Pancreas (tissue), 10 donors: ENCODE measurements at regions not wholly inside any gene's neighbourhood (a gene's known extent, or its start where the extent isn't known, plus 50 kb on each side); places are given as distances from the start of the nearest gene placed in this dataset.

Experiments used
- ATAC-seq, 4 donors: fragments of 200-7000 bp; cut with Tn5 transposase; one replicate each; pipeline versions ENCODE4 v1.8.0 to v1.9.1; 2020; ENCODE audit warnings: mild to moderate bottlenecking in 4 of 4, moderate library complexity in 4 of 4
- DNase-seq, 6 donors: peaks; one replicate each; pipeline ENCODE4 v3.0.0-alpha.2; 2020
- FAIRE-seq: peaks from 2 replicates; lab custom pipeline; 2012; peaks lifted over from hg19 to GRCh38; lab: Jason Lieb, UNC
- H3K27ac ChIP-seq, 4 donors: fragments of 200-600 bp; sonication (generic); 1 replicate in 3 of 4; 2 replicates in 1 of 4; pipeline versions ENCODE4 v1.5.0 to v1.8.0; 2020
- H3K27me3 ChIP-seq, 4 donors: fragments of 200-600 bp; one replicate each; pipeline ENCODE4 v1.8.0; 2021
- H3K36me3 ChIP-seq, 3 donors: fragments of 200-600 bp; sonication (generic) in 1 of 3; one replicate each; pipeline versions ENCODE4 v1.5.0 to v1.8.0; 2020 to 2021
- H3K4me1 ChIP-seq, 3 donors: fragments of 200-600 bp; one replicate each; pipeline ENCODE4 v1.8.0; 2021
- H3K4me3 ChIP-seq, 4 donors: fragments of 200-600 bp; sonication (generic) in 2 of 4; one replicate each; pipeline versions ENCODE4 v1.5.0 to v1.8.0; 2020 to 2021
- H3K9me3 ChIP-seq, 4 donors: fragments of 200-600 bp; one replicate each; pipeline ENCODE4 v1.8.0; 2021
- WGBS, 2 donors: extraction: QIAGEN DNeasy Blood & Tissue Kit; methylation state at CpG; one replicate each; pipeline ENCODE4 v1.1.7; 2013; 5-methylcytosine and 5-hydroxymethylcytosine counted together
- intact Hi-C, 3 donors: fragments of 100-400 bp; cut with DNase I; formaldehyde crosslinking; loops; one replicate each; pipeline versions ENCODE4 v1.11.1 to v1.14.2; 2022
- TF ChIP-seq, protein P1 (sequence below), 4 donors: fragments of 200-600 bp; sonication (generic) in 3 of 4; IDR thresholded peaks; one replicate each; pipeline versions ENCODE4 v1.5.0 to v1.8.0; 2021; ENCODE audit warnings: antibody characterized with exemption in 4 of 4
- donor health status: healthy with polysubstance abuse.
- donor health status: DM: no; HTN: no; CAD: no; lungs with moderate emphysema.
- donor health status: DM: no; HTN: no; CAD: no.
- donor health status: control.
- donor health status: control.
- donor health status: Bipolar disorder and iron deficiency.
- donor health status: DM: yes; HTN: yes; CAD: no.
- donor health status: DM: no; HTN: no; CAD: no.
- donor health status: DM: no; HTN: no; CAD: no.
- donor health status: DM: yes; HTN: yes; CAD: no.

DNA sequence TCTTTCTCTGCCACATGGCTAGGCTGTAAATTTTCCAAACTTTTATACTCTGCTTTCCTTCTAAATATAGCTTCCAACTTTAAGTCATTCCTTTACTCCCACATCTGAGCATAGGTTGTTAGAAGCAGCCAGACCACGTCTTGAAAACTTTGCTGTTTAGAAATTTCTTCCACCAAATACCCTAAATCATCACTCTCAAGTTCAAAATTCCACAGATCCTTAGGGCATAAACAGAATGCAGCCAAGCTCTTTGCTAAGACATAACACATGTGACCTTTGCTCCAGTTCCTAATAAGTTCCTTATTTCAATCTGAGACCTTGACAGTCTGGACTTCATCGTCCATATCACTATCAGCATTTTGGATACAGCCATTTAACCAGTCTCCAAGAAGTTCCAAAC lies 749.9 kb downstream of the METTL15 start:
- H3K36me3 ChIP-seq = no peaks in the 10 kb centered on the region
- H3K27me3 ChIP-seq = no peaks in the 10 kb centered on the region
- ATAC-seq (no peak), DNase-seq (no peak), FAIRE-seq (no peak)
- 31 to 42% methylated on average over 2 of the region's 2 CpGs for WGBS, 2 donors
- TF ChIP-seq, protein P1, sequence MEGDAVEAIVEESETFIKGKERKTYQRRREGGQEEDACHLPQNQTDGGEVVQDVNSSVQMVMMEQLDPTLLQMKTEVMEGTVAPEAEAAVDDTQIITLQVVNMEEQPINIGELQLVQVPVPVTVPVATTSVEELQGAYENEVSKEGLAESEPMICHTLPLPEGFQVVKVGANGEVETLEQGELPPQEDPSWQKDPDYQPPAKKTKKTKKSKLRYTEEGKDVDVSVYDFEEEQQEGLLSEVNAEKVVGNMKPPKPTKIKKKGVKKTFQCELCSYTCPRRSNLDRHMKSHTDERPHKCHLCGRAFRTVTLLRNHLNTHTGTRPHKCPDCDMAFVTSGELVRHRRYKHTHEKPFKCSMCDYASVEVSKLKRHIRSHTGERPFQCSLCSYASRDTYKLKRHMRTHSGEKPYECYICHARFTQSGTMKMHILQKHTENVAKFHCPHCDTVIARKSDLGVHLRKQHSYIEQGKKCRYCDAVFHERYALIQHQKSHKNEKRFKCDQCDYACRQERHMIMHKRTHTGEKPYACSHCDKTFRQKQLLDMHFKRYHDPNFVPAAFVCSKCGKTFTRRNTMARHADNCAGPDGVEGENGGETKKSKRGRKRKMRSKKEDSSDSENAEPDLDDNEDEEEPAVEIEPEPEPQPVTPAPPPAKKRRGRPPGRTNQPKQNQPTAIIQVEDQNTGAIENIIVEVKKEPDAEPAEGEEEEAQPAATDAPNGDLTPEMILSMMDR (IDR thresholded peaks at IDR 0.05) = no peak
- H3K4me1 ChIP-seq = no peaks in the 10 kb centered on the region
- no peak overlapping the region for H3K27ac ChIP-seq
- no peak overlapping the region for H3K4me3 ChIP-seq
- intact Hi-C loops = no loop called here
- H3K9me3 ChIP-seq = no peaks in the 10 kb centered on the region

DNA sequence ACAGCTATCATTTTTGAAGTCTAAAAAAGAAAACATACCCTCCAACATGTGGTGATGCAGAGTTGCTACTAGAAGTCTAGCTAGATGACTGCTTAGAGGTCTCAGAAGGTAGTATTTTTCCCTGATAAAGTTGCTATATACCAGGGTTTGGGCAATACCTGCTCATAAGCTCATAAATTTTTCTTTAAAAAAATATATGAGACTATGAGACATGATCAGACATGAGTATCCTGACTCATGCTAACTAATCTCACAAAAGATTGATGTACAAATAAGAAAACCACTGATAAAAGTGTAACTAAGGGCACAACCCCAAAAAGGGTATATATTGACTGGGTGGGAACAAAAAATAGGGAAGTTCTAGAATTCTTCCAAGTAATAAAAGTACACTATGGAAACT lies 740.9 kb downstream of the METTL15 start:
- DNase-seq (no peak), FAIRE-seq (no peak)

DNA sequence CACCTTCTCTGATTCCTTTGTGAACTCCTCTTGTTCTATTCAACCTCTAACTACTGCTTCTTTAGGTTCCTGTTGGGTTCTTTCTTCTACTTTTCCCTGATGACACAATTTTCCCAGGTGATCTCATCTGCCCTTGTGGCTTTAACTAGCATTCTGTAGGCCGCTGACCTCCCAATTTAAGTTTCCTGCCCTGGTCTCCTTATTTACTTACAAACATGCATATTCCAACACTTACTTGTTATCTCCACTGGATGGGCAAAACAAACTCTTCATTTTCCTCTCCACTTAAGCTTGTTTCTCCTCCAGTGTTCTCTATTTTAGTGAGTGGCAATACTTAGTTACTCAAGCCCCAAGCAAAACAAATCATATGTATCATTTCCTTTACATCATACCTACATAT lies 734.5 kb downstream of the METTL15 start:
- Histone ChIP-seq H3K27me3 (no peaks in the 10 kb centered on the region), H3K9me3 (no peaks in the 10 kb centered on the region), H3K4me1 (no peaks in the 10 kb centered on the region), H3K4me3 (no peak overlapping the region), H3K36me3 (no peaks in the 10 kb centered on the region), H3K27ac (no peak overlapping the region)
- DNase-seq = no peak
- 49 to 68% methylated on average over 1 of the region's 1 CpG for WGBS, 2 donors
- intact Hi-C loops = no loop called here
- TF ChIP-seq, protein P1 (IDR thresholded peaks at IDR 0.05) = no peak
- no peak for FAIRE-seq
- no peak for ATAC-seq

More for the DNA sequence above, 740.9 kb downstream of the METTL15 start:
- Histone ChIP-seq H3K4me3 (no peak overlapping the region), H3K36me3 (no peaks in the 10 kb centered on the region), H3K9me3 (no peaks in the 10 kb centered on the region), H3K4me1 (no peaks in the 10 kb centered on the region), H3K27me3 (no peaks in the 10 kb centered on the region), H3K27ac (no peak overlapping the region)
- intact Hi-C loops = no loop called here
- TF ChIP-seq, protein P1 (IDR thresholded peaks at IDR 0.05) = no peak
- no peak for ATAC-seq

DNA sequence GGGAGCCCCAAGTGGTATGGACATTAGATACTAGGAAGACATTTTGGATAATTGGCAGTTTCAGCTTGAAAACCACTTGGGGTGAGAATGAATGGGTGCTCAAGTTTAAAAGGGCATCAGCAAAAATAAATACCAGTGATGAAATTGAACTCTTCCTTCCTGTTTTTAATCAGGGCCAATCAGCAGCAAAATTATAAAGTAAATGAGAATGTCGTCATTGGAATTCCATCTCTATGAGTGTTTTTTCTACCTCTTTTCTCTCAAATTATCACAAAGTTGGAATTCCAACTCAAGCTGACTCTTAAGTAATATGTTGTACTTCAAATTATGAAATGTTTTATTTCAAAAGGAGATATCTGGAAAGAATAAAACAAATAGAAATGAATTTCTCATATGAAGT lies 730.6 kb downstream of the METTL15 start:
- Histone ChIP-seq H3K27me3 (no peaks in the 10 kb centered on the region), H3K4me3 (no peak overlapping the region), H3K36me3 (no peaks in the 10 kb centered on the region), H3K4me1 (no peaks in the 10 kb centered on the region), H3K9me3 (no peaks in the 10 kb centered on the region), H3K27ac (no peak overlapping the region)
- FAIRE-seq = no peak
- ATAC-seq = no peak
- WGBS, 2 donors = 42 to 69% methylated on average over 1 of the region's 1 CpG
- TF ChIP-seq, protein P1 (IDR thresholded peaks at IDR 0.05) = no peak
- intact Hi-C loops = loop anchor here in 1 of 3 donors (10.0 kb wide), 1 partner anchor 64 kb away; no protein-coding TSS in a partner anchor
- no peak for DNase-seq

DNA sequence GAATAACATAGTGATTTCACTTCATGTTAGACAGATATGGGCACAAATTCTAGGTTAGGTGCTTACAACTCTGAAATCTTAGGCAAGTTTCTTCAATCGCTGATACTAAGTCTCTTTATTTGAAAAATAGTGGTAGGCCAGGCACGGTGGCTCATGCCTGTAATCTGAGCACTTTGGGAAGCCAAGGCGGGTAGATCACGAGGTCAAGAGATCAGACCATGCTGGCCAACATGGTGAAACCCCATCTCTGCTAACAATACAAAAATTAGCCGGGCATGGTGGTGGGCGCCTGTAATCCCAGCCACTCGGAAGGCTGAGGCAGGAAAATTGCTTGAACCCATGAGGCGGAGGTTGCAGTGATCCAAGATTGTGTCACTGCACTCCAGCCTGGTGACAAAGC lies 729.4 kb downstream of the METTL15 start:
- 79 to 86% methylated on average over 8 of the region's 8 CpGs for WGBS, 2 donors
- Histone ChIP-seq H3K4me3 (no peak overlapping the region), H3K4me1 (no peaks in the 10 kb centered on the region), H3K9me3 (no peaks in the 10 kb centered on the region), H3K36me3 (no peaks in the 10 kb centered on the region), H3K27me3 (no peaks in the 10 kb centered on the region), H3K27ac (no peak overlapping the region)
- DNase-seq (no peak), FAIRE-seq (no peak), ATAC-seq (no peak)
- TF ChIP-seq, protein P1 (IDR thresholded peaks at IDR 0.05) = no peak
- intact Hi-C loops = loop anchor here in 1 of 3 donors (10.0 kb wide), 1 partner anchor 63 kb away; no protein-coding TSS in a partner anchor
